Fibroblast of skin of scalp (primary cell): ENCODE measurements at regions not wholly inside any gene's neighbourhood (a gene's known extent, or its start where the extent isn't known, plus 50 kb on each side); places are given as distances from the start of the nearest gene placed in this dataset.

Source experiments
- DNase-seq: peaks from one replicate; pipeline ENCODE4 v3.0.0-alpha.2; 2013

GRCh38 chr20:48400009-48400408 is 427.8 kb downstream of the PREX1 start:
- DNase-seq = no peak

GRCh38 chr20:48398506-48399449 is 429.0 kb downstream of the PREX1 start:
- DNase-seq = peak; percentile 13

GRCh38 chr20:48396981-48397861 is 430.6 kb downstream of the PREX1 start:
- DNase-seq = peak; percentile 9

- no peak for DNase-seq
Observed at GRCh38 chr20:48395816-48396546, 431.8 kb downstream of the PREX1 start.

- DNase-seq = no peak
Observed at GRCh38 chr20:48394415-48395081, 433.3 kb downstream of the PREX1 start.

- DNase-seq = no peak
Observed at GRCh38 chr20:48393737-48394314, 434.0 kb downstream of the PREX1 start.

GRCh38 chr20:48393311-48393685 is 434.5 kb downstream of the PREX1 start:
- DNase-seq = no peak

- no peak for DNase-seq
Observed at GRCh38 chr20:48392407-48393310, 435.1 kb downstream of the PREX1 start.

GRCh38 chr20:48390981-48391380 is 436.8 kb downstream of the PREX1 start:
- no peak for DNase-seq

- DNase-seq = no peak
Observed at GRCh38 chr20:48387675-48388074, 440.1 kb downstream of the PREX1 start.

GRCh38 chr20:48385527-48385926 is 442.3 kb downstream of the PREX1 start:
- DNase-seq = no peak

- DNase-seq = no peak
Observed at GRCh38 chr20:48385114-48385513, 442.7 kb downstream of the PREX1 start.

- DNase-seq = no peak
Observed at GRCh38 chr20:48384147-48384818, 443.5 kb downstream of the PREX1 start.

- no peak for DNase-seq
Observed at GRCh38 chr20:48383252-48383651, 444.5 kb downstream of the PREX1 start.

- DNase-seq = no peak
Observed at GRCh38 chr20:48382304-48382703, 445.5 kb downstream of the PREX1 start.

- no peak for DNase-seq
Observed at GRCh38 chr20:48381353-48382120, 446.3 kb downstream of the PREX1 start.

- DNase-seq = no peak
Observed at GRCh38 chr20:48380661-48381060, 447.1 kb downstream of the PREX1 start.

GRCh38 chr20:48378976-48379675 is 448.7 kb downstream of the PREX1 start:
- DNase-seq = no peak

- no peak for DNase-seq
Observed at GRCh38 chr20:48377940-48378339, 449.9 kb downstream of the PREX1 start.
